ENCODE measurements at regions not wholly inside any gene's neighbourhood (a gene's known extent, or its start where the extent isn't known, plus 50 kb on each side); places are given as distances from the start of the nearest gene placed in this dataset.
A peak's percentile ranks its signal among the peaks of the same experiment; 100 is the strongest.
"Not testable (repeated sequence)": the region's sequence is repeated elsewhere in the genome, so short reads cannot be mapped to it uniquely, and the experiment has no call there.

DNA sequence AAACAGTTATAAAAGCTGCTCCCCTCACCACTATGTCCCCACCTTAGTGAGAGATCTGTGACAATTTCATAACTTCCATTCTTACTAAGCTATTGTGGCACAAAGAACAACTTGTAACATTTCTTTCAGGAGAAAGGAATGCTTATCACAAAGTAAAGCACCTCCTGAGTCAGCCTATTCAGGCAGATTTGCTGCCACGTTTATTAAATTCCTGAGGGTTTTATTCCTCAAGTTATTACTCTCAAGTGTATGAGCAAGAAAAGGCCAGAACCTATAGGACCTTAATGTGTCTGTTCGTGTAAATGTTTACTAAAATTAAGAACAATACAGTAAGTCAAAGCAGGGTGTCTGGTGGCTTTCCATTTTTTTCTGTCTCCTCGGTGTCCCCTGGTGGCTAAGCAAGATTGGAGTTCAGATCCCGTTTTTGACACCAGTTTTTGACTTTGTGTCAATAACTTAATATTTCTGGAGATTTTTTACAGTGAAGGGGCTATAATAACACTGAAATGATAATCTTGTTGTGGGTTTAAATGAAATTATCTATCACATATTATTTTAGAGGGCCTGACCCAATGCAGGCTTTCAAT, 1539.6 kb downstream of the BRINP3 start:
- peak; percentile 44 for DNase-seq

DNA sequence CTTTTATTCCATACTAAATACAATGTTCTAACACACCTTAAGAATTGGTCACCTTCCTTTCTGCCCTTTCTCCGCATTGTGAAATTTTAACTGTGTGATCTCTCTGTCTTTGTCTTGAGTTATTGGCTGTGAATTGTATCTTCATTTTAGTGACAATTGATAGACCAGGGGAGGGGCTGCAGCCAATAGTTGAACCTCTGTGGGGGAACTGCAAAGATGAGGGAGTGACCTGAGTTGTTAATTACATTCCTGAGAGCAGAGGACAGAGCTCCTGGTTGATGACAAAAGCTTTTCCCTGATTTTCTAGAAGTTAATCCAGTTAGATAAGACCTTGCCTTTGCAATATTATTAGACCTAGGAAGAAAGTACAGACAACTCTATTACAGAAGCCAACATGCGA, 1535.7 kb downstream of the BRINP3 start:
- no peak for DNase-seq

DNA sequence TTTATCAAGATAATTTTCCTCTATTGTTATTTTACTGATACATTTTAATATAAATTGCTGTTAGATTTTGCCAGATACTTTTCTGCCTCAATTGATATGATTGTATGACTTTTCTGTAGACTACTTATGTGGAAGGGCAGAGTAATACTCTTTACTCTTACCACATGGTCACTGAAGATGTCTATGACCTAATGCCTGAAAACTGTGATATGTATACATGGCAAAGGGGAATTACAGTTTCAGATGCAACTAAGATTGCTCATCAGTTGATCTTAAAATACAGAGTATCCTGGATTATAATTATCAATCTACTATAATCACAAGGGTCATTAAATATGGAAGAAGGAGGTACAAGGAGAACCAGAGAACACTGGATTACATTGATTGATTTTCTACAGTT, 1528.0 kb downstream of the BRINP3 start:
- no peak for DNase-seq

DNA sequence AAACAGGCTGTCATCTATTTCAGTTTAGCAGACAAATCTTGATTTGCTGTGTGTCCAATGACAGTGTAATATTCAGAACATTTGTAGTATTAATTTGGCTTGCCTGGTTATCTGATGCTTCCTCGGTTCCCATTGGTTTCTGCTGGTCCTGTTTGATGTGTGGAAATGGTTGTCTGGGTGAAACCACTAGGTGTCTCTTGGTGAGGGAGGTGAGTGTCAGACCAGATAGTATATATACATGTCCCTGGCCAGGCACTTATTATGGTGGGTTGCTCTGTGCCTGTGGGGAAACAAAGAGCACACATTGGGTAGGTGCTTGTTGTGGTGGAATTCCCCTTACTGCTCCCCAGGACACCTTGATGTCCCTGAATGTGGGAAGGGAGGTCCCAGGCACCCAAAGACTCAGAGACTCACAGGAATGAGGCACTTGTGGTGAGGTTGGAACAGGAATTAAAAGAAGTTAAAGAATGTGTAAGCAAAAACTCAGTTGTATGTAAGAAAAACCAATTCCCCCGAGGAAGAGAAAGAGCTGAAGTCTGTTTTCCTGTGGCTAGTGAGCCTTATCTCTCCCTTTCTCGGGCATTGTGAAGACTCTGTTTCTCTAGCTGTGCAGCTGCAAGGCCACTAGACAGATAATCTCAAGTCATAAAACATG, 1519.1 kb downstream of the BRINP3 start:
- no peak for DNase-seq

DNA sequence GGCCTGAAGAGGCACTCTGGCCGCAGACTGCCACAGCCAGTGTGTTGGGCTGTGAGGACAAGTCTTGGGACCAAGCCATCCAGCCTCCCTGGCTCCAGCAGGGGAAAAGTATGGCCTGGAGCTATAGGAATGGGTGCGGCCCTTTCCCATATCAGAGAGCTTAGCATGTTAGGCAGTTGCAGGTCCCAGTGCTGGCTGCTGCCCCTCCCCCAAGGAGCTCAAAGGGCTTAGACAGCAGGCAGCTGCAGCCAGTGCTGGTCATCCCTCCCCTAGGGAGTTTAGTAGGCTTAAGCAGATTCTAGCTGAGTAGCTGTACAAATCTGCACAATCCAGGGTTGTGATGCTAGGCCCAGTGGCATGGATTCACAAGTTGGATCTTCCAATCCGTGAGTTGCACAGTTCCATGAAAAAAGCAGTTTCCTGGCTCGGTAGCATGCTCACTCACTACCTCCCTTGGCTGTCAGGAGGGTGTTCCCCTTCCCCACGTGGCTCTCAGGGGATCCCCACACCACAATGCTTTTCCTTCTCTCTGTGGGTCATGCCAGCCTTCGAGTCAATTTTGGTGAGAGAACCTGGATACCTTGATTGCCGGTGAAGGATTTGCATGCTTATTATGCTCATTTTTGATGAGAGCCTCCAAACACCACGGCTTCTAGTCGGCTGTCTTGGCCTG, 1490.8 kb downstream of the BRINP3 start:
- DNase-seq, result peak; percentile 22

DNA sequence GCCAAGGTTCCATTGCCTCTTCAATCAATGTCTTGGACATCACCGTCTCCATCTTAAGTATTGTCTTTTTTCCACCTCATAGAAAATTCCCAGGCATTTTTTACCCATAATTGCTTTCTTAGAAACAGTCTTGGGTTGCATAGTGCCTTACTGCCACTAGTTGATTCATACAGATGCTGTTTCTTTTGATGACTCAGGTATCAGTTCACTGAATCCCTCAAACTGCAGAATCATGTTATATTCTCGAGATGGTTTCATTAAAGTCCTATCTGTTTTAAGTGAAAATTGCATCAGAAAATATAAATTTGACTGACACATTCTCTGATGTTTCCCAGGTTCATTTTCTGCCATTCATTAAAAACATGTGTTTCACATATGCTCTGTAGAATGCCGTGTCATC, 1489.1 kb downstream of the BRINP3 start:
- no peak for DNase-seq

DNA sequence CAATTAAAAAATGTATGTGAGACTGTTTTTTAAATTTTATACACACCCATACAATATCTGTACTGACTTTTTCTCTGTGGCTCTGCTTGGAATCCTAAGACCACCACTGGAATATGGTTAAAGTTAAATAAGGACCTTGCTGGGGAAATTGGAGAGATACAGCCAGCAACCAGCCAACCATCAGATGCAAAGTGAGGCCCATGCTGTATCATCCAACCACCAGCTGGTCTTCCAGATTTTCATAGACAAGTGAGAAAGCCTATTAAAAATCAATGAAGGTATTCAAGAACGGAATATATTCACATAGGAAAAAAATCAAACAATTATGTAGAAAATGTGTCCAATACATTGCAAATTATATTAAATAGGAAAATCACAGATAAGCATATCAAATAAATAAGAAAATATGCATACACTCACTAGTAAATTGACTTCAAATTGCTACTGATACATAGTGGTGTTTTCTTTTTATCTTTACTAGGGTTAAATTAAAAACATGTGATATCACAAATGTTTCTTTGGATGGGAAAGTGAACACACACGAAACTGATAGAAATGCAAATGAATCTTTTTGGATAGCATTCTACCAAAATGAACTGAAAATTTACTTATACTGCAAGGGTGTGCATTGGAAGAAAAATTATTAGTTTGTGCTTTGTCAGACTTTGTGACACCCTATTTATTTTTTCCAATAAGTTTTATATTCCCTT, 1486.3 kb downstream of the BRINP3 start:
- DNase-seq, result no peak

DNA sequence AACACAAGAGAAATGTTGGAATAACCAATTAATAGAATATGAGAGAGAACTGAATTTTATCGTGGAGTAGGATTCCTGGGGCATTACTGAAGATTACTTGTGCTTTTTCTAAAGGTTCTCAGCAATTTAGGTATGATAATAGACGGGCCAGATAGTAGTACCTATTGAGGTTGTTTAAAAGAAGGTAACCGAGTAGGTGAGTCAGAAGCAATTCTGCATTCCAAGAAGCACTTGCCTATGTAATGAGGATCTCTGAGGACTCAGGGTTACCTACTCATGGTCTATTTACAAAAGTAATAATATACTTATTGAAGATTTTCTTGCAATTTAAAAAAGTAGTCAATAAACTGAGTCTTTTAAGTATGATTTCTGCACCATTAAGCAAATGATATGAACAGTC, 1469.8 kb downstream of the BRINP3 start:
- no peak for DNase-seq

DNA sequence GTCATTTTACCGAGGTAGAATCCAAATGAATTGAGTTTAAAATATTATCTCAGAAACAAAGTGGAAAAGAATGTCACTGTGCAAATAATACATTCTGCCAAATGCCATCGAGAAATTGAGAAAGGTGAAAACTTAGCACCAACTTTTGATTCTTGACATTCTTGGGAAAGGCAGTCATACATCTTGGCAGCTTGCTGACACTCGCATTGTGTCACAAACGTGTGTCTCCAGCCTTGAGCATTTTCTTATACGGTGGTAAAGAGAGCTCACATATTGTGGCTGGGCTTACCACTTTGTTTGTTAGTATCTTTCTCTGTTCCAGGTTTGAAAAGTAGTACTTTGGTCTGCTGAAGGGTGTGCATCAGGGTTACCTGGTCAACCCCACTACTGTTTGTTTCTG, 1456.1 kb downstream of the BRINP3 start:
- DNase-seq, result no peak

DNA sequence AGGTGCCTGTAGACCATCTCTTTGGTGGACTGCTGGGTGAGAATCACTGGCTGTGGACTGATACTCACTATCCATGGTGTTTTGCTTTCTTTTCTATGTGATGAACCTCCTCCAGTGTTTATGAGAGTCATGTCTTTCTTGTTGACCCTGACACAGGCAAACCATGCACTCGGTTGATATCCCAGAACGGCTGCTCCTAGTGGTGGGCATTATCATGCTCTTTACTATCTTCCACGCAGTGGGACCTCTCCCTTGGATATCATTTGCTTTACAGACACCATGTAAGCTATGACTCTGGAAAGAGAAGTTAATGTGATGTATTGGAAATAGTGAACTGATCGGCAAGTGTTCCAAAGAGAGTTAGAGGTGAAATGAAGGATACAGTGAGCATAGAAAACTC, 1455.6 kb downstream of the BRINP3 start:
- no peak for DNase-seq

DNA sequence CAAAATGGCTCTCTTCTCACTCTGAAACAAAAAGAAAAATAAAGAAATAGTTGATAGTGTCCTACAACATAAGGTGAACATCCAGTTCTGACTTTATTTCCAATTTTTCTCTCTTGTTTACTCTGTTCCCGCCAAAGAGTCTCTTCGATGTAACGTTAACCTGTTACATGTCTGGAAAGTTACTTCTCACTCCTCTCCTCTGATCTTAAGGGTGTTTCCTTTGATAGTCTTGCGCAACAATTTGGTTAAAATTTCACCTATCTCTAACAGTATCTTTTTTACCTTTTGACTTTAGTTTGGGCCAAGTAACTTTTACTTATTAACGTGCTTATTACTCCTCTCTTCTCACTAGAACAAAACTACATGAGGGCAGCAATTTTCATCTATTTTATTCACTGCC, 1450.2 kb downstream of the BRINP3 start:
- DNase-seq, result no peak

DNA sequence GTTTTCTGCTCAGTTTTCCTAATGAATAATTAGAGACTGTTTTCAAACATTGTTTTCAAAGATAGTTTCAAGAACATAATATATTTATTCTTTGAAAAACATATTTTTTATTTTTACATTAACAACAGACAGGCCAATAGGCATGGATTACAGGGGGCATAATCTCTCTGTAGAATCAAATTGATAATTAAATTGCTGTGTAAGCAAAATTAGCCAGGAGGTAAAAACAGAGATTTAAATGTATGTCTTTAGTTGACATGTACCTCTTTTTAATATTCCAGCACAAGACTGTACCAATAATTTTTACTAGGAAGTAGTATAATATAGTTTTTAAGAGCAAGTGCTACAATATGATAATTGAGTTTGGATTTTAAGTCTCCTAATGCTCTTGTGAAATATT, 1444.5 kb downstream of the BRINP3 start:
- no peak for DNase-seq

DNA sequence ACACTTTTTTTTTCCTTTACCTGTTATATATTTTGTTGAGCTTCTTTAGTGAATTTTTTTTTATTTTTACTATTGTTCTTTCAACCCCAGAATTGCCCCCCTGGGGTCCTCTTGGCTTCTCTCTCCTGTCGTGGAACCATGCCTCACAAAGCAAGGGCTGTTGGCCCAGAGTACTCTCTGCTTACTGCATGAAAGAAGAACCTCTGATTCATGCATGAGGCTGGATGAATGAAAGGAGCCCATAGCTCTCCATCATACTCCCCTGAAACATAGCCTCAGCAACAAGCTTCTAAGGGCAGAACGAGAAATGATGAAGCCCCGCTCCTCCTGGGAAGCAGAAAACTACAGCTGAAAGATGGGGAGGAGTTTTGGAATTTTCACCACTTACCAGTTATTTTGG, 1441.0 kb downstream of the BRINP3 start:
- no peak for DNase-seq

DNA sequence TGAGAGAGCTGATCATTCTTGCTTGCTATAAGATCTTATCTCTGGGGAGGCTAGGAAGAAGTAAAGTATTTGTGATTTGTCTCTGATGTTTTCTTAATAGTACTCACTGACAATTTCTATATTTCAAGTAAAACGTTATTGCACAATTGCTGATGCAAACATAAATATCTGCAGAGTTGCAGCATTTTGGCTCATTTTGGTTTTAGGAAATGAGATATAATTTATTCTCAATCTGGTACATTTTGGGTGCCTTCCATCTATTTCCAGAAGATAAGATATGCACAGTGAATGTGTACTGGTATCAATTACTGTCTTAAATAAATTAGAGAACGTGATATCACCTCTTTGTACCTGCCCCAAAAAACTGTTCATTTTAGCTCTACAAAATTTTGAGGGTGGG, 1431.5 kb downstream of the BRINP3 start:
- DNase-seq, result no peak

DNA sequence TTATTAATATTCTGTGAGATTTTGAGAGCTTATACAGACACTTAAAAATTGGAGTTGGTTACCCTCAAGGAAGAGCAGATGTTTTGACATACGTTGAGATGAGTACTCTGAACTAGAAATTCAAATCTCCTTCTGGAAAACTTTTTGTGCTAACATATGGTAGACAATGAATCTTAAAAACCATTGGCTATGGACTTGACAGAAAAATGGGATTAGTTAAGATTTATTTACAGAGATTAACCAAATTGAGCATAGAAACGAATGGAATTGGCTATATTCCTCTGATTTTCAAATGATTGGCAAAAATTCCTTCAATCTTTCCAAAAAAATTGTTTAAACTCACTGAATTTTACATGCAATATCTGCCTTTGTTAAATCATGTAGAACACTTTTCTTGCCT, 1392.9 kb downstream of the BRINP3 start:
- DNase-seq, result no peak

DNA sequence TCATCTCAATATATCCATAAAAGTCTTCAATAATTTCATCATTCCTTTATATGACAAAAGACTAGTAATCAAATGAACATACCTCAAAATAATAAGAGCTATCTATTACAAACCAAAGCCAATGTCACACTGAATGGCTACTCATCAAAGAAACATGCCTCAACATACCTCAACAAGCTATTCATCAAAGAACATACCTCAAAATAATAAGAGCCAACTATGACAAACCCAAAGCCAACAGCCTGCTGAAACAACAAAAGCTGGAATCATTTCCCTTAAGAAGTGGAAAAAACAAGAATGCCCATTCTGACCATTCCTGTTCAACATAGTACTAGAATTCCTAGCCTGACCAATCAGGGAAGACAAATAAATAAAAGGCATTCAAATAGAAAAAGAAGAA, 1373.7 kb downstream of the BRINP3 start:
- DNase-seq, result no peak

DNA sequence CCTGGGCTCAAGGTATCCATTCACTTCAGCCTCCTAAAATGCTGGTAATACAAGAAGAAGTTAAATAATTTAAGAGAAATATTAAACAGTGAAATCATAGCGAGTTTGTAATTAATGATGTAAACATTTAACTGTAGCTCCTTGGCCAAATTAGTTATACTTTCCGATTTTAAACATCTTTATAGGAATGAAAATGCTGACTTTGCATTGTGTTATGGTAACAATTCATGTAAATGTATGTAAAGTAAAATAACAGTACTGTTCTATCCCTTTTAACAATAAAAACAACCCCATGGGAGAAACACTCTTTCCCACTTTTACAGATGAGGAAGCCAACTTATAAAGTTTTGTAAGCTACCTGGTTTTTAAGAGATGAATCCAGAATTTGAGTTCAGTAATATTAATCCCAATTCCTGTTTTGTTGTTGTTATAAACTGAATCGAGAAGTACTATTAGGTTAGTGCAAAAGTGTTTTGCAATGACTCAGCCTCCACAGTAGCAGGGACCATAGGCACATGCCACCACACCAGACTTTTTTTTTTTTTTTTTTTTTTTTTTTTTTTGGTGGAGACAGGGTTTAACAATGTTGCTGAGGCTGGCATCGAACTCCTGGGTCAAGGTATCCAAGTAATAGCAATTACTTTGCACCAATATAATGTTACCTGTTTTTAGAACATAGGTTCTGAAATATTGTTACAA, 1360.4 kb downstream of the BRINP3 start:
- no peak for DNase-seq

DNA sequence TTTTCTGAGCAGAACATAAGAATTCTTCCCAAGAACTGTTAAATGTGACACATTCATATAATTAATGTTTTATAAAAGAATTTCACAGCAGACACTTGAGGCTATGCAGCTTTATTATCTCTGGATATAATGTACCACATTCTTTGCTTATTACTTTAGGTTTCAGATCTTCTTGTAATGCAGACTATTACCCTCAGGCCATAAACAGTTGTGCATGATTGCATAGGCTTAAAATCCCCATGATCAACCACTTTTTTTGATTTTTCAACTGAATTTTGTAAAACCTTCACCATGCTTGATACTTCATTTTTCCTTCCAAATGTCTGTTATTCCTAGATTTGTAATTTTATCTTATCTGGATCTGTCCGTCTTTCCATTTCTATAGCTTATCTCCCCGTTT, 1355.7 kb downstream of the BRINP3 start:
- no peak for DNase-seq

DNA sequence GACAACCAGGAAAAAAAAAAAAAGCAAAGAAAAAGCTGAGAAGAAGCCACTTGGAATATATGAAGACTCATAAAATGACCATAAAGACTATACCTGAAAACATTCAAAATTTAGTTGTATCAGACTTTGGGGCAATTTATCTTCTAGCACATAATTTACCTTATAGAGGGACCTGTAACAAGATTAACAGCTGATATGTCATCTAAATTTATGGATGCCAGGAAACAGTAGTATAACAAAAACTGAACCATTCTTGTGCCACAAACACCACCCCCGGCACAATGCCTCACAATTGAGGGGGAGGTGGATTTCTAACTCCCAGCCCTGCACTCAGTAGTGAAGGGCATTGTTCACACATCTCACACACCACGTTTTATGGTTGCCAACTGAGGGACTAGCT, 1352.0 kb downstream of the BRINP3 start:
- DNase-seq, result no peak

DNA sequence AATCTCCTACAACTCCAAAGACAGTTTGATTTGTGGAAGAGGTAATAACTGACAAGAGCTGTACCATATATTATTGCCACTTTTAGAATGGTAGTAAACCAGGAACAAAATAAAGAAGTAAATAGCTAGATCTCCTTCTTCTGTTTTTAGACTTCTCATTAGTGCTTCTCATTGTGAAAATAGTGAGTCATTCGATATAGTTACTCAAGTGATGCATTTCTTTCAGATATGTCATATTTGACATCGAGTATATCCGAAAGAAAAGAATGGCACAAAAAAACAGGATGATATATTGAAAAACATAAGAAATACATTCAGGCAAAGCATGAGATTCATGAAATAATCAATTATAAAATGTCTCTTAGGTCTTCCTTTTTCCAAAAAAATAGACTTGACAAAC, 1346.1 kb downstream of the BRINP3 start:
- no peak for DNase-seq

DNA sequence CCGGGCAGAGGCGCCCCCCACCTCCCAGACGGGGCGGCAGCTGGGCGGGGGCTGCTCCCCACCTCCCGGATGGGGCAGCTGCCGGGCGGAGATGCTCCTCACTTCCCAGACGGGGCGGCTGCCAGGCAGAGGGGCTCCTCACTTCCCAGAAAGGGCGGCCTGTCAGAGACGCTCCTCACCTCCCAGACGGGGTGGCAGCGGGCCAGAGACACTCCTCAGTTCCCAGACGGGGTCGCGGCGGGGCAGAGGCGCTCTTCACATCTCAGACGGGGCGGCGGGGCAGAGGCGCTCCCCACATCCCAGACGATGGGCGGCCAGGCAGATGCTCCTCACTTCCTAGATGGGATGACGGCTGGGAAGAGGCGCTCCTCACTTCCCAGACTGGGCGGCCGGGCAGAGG, 1337.9 kb downstream of the BRINP3 start:
- DNase-seq, result not testable (repeated sequence)

DNA sequence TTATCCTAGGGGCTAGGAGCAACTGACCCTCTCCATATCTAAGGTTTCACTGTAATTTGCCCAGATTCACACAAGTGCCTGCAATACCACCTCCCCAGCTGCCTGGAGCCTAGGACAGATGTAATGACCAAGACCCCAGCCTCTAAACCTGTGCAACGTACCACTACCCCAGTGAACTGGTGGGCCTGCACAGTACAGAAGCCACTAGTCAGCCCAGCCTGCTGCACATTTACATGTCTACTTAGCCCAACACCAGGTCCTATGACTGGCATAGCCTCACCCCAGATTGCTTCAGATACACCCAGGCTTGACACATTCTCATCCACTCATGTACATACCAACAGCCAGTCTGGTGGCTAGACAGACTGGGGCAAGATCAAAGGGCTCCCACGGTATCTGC, 1336.6 kb downstream of the BRINP3 start:
- DNase-seq, result peak; percentile 20

Measured in NCI-H69 (cell line).